H1 (cell line): ENCODE measurements at regions not wholly inside any gene's neighbourhood (a gene's known extent, or its start where the extent isn't known, plus 50 kb on each side); places are given as distances from the start of the nearest gene placed in this dataset.

Source experiments
- CTCF ChIA-PET: fragments of 300-600 bp; sonication (Branson Sonifier 250); formaldehyde crosslinking; loops from one replicate; lab custom pipeline; 2021; ENCODE audit not compliant: partially characterized antibody; lab: Charles Lee
- POLR2A ChIA-PET: fragments of 300-600 bp; sonication (Branson Sonifier 250); formaldehyde crosslinking; loops from one replicate; lab custom pipeline; 2021; ENCODE audit warnings: inconsistent platforms; ENCODE audit not compliant: partially characterized antibody; lab: Charles Lee
- DNase-seq, 2 experiments: peaks; one replicate each; pipeline versions ENCODE4 v3.0.0 to v3.0.0-alpha.2; 2010 to 2022; ENCODE audit warnings: low spot score in 2 of 2, low read depth in 1 of 2, mixed read lengths in 1 of 2
- FAIRE-seq: peaks from 2 replicates; lab custom pipeline; 2011; peaks lifted over from hg19 to GRCh38; lab: Jason Lieb, UNC
- H2AFZ ChIP-seq: 2 replicates; pipeline ENCODE4 v1.8.1; 2012; ENCODE audit warnings: low read length, inconsistent platforms
- H2AK5ac ChIP-seq: 2 replicates; pipeline ENCODE4 v1.6.1; 2013; ENCODE audit warnings: low read depth, low read length
- H2BK120ac ChIP-seq: replicated peaks from 2 replicates; pipeline ENCODE3; 2013; ENCODE audit warnings: low read depth, low read length, inconsistent platforms
- H2BK12ac ChIP-seq: 2 replicates; pipeline ENCODE4 v1.6.1; 2013; ENCODE audit warnings: low read depth, low read length
- H2BK15ac ChIP-seq: 2 replicates; pipeline ENCODE4 v1.6.1; 2013; ENCODE audit warnings: low read length
- H2BK20ac ChIP-seq: 2 replicates; pipeline ENCODE4 v1.6.1; 2013; ENCODE audit warnings: low read length
- H2BK5ac ChIP-seq: 2 replicates; pipeline ENCODE4 v1.6.1; 2013; ENCODE audit warnings: low read depth, low read length
- H3K14ac ChIP-seq: 2 replicates; pipeline ENCODE4 v1.6.1; 2013; ENCODE audit warnings: inconsistent platforms; ENCODE audit not compliant: insufficient read length
- H3K18ac ChIP-seq: 2 replicates; pipeline ENCODE4 v1.6.1; 2013; ENCODE audit warnings: low read length; ENCODE audit errors: extremely low read depth
- H3K23ac ChIP-seq: 2 replicates; pipeline ENCODE4 v1.6.1; 2013; ENCODE audit warnings: inconsistent platforms; ENCODE audit not compliant: insufficient read length
- H3K23me2 ChIP-seq: 2 replicates; pipeline ENCODE4 v1.6.1; 2013; ENCODE audit warnings: low read depth, low read length
- H3K27ac ChIP-seq: 2 replicates; pipeline ENCODE4 v1.6.1; 2011; ENCODE audit warnings: low read depth, low read length, inconsistent platforms
- H3K27me3 ChIP-seq, 4 experiments: replicated peaks in 1 of 4; 1 replicate in 1 of 4; 2 replicates in 3 of 4; pipeline versions ENCODE4 v1.6.1 to v1.8.1; 2011 to 2013; ENCODE audit warnings: low read length in 3 of 4, mild to moderate bottlenecking in 3 of 4, inconsistent platforms in 2 of 4, mixed read lengths in 2 of 4, moderate library complexity in 1 of 4; ENCODE audit not compliant: control insufficient read depth in 3 of 4, insufficient read depth in 3 of 4; ENCODE audit errors: extremely low read depth in 1 of 4
- H3K36me3 ChIP-seq, 4 experiments: 2 replicates each; pipeline versions ENCODE4 v1.6.1 to v1.8.1; 2011 to 2013; ENCODE audit warnings: mild to moderate bottlenecking in 4 of 4, low read length in 3 of 4, moderate library complexity in 2 of 4, control low read depth in 1 of 4, inconsistent platforms in 1 of 4; ENCODE audit not compliant: insufficient read depth in 4 of 4, control insufficient read depth in 2 of 4
- H3K4ac ChIP-seq: replicated peaks from 2 replicates; pipeline ENCODE3; 2013; ENCODE audit warnings: low read length, low read depth, mixed read lengths, inconsistent platforms; ENCODE audit not compliant: insufficient read length
- H3K4me1 ChIP-seq, 4 experiments: replicated peaks in 1 of 4; 1 replicate in 1 of 4; 2 replicates in 3 of 4; pipeline versions ENCODE4 v1.6.1 to v1.8.1; 2011 to 2013; ENCODE audit warnings: low read length in 3 of 4, inconsistent platforms in 2 of 4, mixed read lengths in 1 of 4; ENCODE audit not compliant: insufficient read depth in 4 of 4, control insufficient read depth in 3 of 4
- H3K4me2 ChIP-seq, 2 experiments: 2 replicates each; pipeline versions ENCODE4 v1.6.1 to v1.8.1; 2011 to 2013; ENCODE audit warnings: low read depth in 2 of 2, low read length in 2 of 2, control low read depth in 1 of 2, inconsistent platforms in 1 of 2, mild to moderate bottlenecking in 1 of 2; ENCODE audit not compliant: insufficient read depth in 1 of 2
- H3K4me3 ChIP-seq, 4 experiments: fragments of 200-600, 300-600 bp in 1 of 4; sonication (generic), shearing (Covaris generic), sonication (Bioruptor Twin) in 1 of 4; 2 replicates each; pipeline versions ENCODE4 v1.5.1 to v1.8.1; 2011 to 2016; ENCODE audit warnings: low read length in 4 of 4, low read depth in 3 of 4, control low read depth in 2 of 4, inconsistent platforms in 2 of 4, mild to moderate bottlenecking in 2 of 4, mixed read lengths in 1 of 4, moderate library complexity in 1 of 4; ENCODE audit not compliant: insufficient read depth in 2 of 4; ENCODE audit errors: extremely low read depth in 1 of 4
- H3K56ac ChIP-seq: replicated peaks from 2 replicates; pipeline ENCODE3; 2013; ENCODE audit warnings: low read depth, mild to moderate bottlenecking, mixed read lengths, low read length, inconsistent platforms; ENCODE audit not compliant: insufficient read length
- H3K79me1 ChIP-seq: 2 replicates; pipeline ENCODE4 v1.6.1; 2013; ENCODE audit warnings: low read depth, low read length, control low read depth
- H3K79me2 ChIP-seq, 2 experiments: 2 replicates each; pipeline versions ENCODE4 v1.6.1 to v1.8.1; 2012 to 2013; ENCODE audit warnings: low read length in 2 of 2, mild to moderate bottlenecking in 2 of 2, inconsistent platforms in 1 of 2; ENCODE audit not compliant: insufficient read depth in 2 of 2, control insufficient read depth in 1 of 2
- H3K9ac ChIP-seq, 4 experiments: replicated peaks in 1 of 4; 1 replicate in 1 of 4; 2 replicates in 3 of 4; pipeline versions ENCODE4 v1.6.1 to v1.8.1; 2011 to 2013; ENCODE audit warnings: low read depth in 3 of 4, low read length in 3 of 4, control low read depth in 2 of 4, mild to moderate bottlenecking in 2 of 4, moderate library complexity in 2 of 4, inconsistent platforms in 1 of 4; ENCODE audit errors: extremely low read depth in 1 of 4
- H3K9me3 ChIP-seq, 2 experiments: 2 replicates each; pipeline versions ENCODE4 v1.6.1 to v1.8.1; 2012 to 2013; ENCODE audit warnings: mild to moderate bottlenecking in 2 of 2, moderate library complexity in 2 of 2, control low read depth in 1 of 2, inconsistent platforms in 1 of 2, low read depth in 1 of 2, low read length in 1 of 2, mixed read lengths in 1 of 2; ENCODE audit not compliant: insufficient read depth in 2 of 2
- H4K20me1 ChIP-seq, 2 experiments: replicated peaks in 1 of 2; 2 replicates each; pipeline versions ENCODE3 to v1.8.1; 2011 to 2013; ENCODE audit warnings: inconsistent platforms in 2 of 2, low read length in 2 of 2, mild to moderate bottlenecking in 1 of 2; ENCODE audit not compliant: insufficient read depth in 2 of 2, control insufficient read depth in 1 of 2
- H4K5ac ChIP-seq: 2 replicates; pipeline ENCODE4 v1.6.1; 2013; ENCODE audit warnings: low read length, low read depth, mixed read lengths, inconsistent platforms; ENCODE audit not compliant: insufficient read length
- H4K8ac ChIP-seq: 2 replicates; pipeline ENCODE4 v1.8.0; 2013; ENCODE audit warnings: mild to moderate bottlenecking, moderate library complexity, low read length, inconsistent platforms; ENCODE audit not compliant: insufficient read depth; ENCODE audit errors: extremely low read depth
- H4K91ac ChIP-seq: replicated peaks from 2 replicates; pipeline ENCODE3; 2013; ENCODE audit warnings: low read length, mixed read lengths, inconsistent platforms; ENCODE audit not compliant: insufficient read length
- ATF3 ChIP-seq: IDR thresholded peaks from 2 replicates; pipeline ENCODE4 v1.6.1; 2011; ENCODE audit warnings: low read depth, mild to moderate bottlenecking, low read length; ENCODE audit not compliant: insufficient read depth
- BACH1 ChIP-seq: IDR thresholded peaks from 2 replicates; pipeline ENCODE4 v1.6.1; 2012; ENCODE audit warnings: low read length, improper control_type of control experiment
- BRCA1 ChIP-seq: IDR thresholded peaks from 2 replicates; pipeline ENCODE4 v1.6.1; 2012; ENCODE audit warnings: low read depth, low read length, improper control_type of control experiment
- CBX5 ChIP-seq: fragments of 300-800, 300-1000 bp; sonication (generic); IDR thresholded peaks from 2 replicates; pipeline ENCODE4 v1.7.1; 2016; ENCODE audit warnings: antibody characterized with exemption, low read length, low read depth
- CREB1 ChIP-seq: IDR thresholded peaks from 2 replicates; pipeline ENCODE4 v1.6.1; 2012; ENCODE audit warnings: inconsistent platforms
- FOSL1 ChIP-seq: IDR thresholded peaks from 2 replicates; pipeline ENCODE4 v1.6.1; 2011; ENCODE audit warnings: mild to moderate bottlenecking, low read depth, low read length, moderate library complexity; ENCODE audit not compliant: insufficient read depth
- GABPA ChIP-seq: IDR thresholded peaks from 2 replicates; pipeline ENCODE4 v1.6.1; 2011; ENCODE audit warnings: mild to moderate bottlenecking, low read length, moderate library complexity, borderline replicate concordance; ENCODE audit not compliant: insufficient read depth
- HDAC6 ChIP-seq: IDR thresholded peaks from one replicate; pipeline ENCODE4 v1.7.1; 2012; ENCODE audit warnings: low read depth, mild to moderate bottlenecking, inconsistent platforms, low read length, moderate library complexity
- MAFK ChIP-seq: IDR thresholded peaks from 2 replicates; pipeline ENCODE4 v1.6.1; 2012; ENCODE audit warnings: low read depth, mild to moderate bottlenecking, improper control_type of control experiment, low read length
- NANOG ChIP-seq: IDR thresholded peaks from 2 replicates; pipeline ENCODE4 v1.6.1; 2011; ENCODE audit warnings: low read length, low read depth, mild to moderate bottlenecking, inconsistent platforms; ENCODE audit not compliant: insufficient read depth, poor library complexity, severe bottlenecking
- PHF8 ChIP-seq: fragments of 200-600 bp; sonication (generic); conservative IDR thresholded peaks from 2 replicates; pipeline ENCODE4 v1.7.1; 2012; ENCODE audit warnings: low read depth, mild to moderate bottlenecking, inconsistent platforms, low read length, moderate library complexity
- SAP30 ChIP-seq: fragments of 300-600 bp; sonication (generic); IDR thresholded peaks from 2 replicates; pipeline ENCODE4 v1.7.1; 2012; ENCODE audit warnings: low read length, moderate library complexity, mild to moderate bottlenecking, inconsistent platforms; ENCODE audit not compliant: insufficient read depth, insufficient replicate concordance
- SIRT6 ChIP-seq: IDR thresholded peaks from one replicate; pipeline ENCODE4 v1.7.1; 2012; ENCODE audit warnings: low read length, inconsistent platforms
- SP4 ChIP-seq: IDR thresholded peaks from 2 replicates; pipeline ENCODE4 v1.6.1; 2012; ENCODE audit warnings: low read length, inconsistent platforms
- TAF7 ChIP-seq: optimal IDR thresholded peaks from 2 replicates; pipeline ENCODE3; 2011; ENCODE audit warnings: low read depth, mild to moderate bottlenecking, inconsistent platforms, low read length, moderate library complexity, borderline replicate concordance
- WGBS, 2 experiments: shearing (Covaris generic) in 1 of 2; methylation state at CpG; one replicate each; pipeline versions ENCODE4 v1.1.6 to v1.1.7; 2013 to 2015; ENCODE audit warnings: low lambda C conversion rate in 2 of 2, mixed read lengths in 2 of 2, inconsistent platforms in 1 of 2, low coverage in 1 of 2, missing lambda C conversion rate in 1 of 2; ENCODE audit not compliant: insufficient replicate concordance in 2 of 2, insufficient coverage in 1 of 2, insufficient read length in 1 of 2; ENCODE audit errors: extremely low coverage in 1 of 2, missing lambda C conversion rate in 1 of 2; 5-methylcytosine and 5-hydroxymethylcytosine counted together

- H3K4me1 ChIP-seq, result no peaks in the 10 kb centered on the region
- no peak overlapping the region for H4K8ac ChIP-seq
- H2BK15ac ChIP-seq, result no peak overlapping the region
- H3K9me3 ChIP-seq, result no peaks in the 10 kb centered on the region
- no peak overlapping the region for H3K9ac ChIP-seq
- ChIA-PET CTCF (interaction anchor here (0.6 kb wide), 1 partner anchor 1303 kb away, joined by 3 read pairs; no protein-coding TSS in a partner anchor), POLR2A (no interaction called here)
- no peak overlapping the region for H3K4me2 ChIP-seq
- H3K14ac ChIP-seq, result no peak overlapping the region
- no peaks in the 10 kb centered on the region for H3K23me2 ChIP-seq
- H3K79me1 ChIP-seq, result no peaks in the 10 kb centered on the region
- H2BK5ac ChIP-seq, result no peak overlapping the region
- H3K27ac ChIP-seq, result no peak overlapping the region
- no peak overlapping the region for H3K18ac ChIP-seq
- no peak overlapping the region for H2BK120ac ChIP-seq
- H4K20me1 ChIP-seq, result no peaks in the 10 kb centered on the region
- no peak overlapping the region for H3K56ac ChIP-seq
- no peak overlapping the region for H2BK12ac ChIP-seq
- H4K5ac ChIP-seq, result no peak overlapping the region
- DNase-seq (no peak), FAIRE-seq (no peak)
- H2AFZ ChIP-seq, result no peak overlapping the region
- no peak overlapping the region for H2AK5ac ChIP-seq
- no peak overlapping the region for H3K4me3 ChIP-seq
- H3K4ac ChIP-seq, result no peak overlapping the region
- no peaks in the 10 kb centered on the region for H3K79me2 ChIP-seq
- H2BK20ac ChIP-seq, result no peak overlapping the region
- H3K27me3 ChIP-seq, result no peaks in the 10 kb centered on the region
- no peaks in the 10 kb centered on the region for H3K36me3 ChIP-seq
- no peak overlapping the region for H4K91ac ChIP-seq
- no peak overlapping the region for H3K23ac ChIP-seq
- WGBS, 2 experiments, result 96% methylated on average over 2 of the region's 2 CpGs; no CpG with 5 or more reads in 1 of the 2 experiments
- TF ChIP-seq CBX5, result no peak
- TF ChIP-seq FOSL1, result no peak
- TF ChIP-seq PHF8, result no peak
- TF ChIP-seq SP4, result no peak
- TF ChIP-seq SIRT6, result no peak
- no peak for TF ChIP-seq BRCA1
- no peak for TF ChIP-seq ATF3
- no peak for TF ChIP-seq MAFK
- TF ChIP-seq NANOG, result no peak
- no peak for TF ChIP-seq HDAC6
- no peak for TF ChIP-seq TAF7
- TF ChIP-seq GABPA, result no peak
- no peak for TF ChIP-seq CREB1
- no peak for TF ChIP-seq SAP30
- TF ChIP-seq BACH1, result no peak
Observed at GRCh38 chr5:53358794-53359193, 121.6 kb upstream of the FST start.
